Neural cell (in vitro differentiated cells): ENCODE measurements at regions not wholly inside any gene's neighbourhood (a gene's known extent, or its start where the extent isn't known, plus 50 kb on each side); places are given as distances from the start of the nearest gene placed in this dataset.

Experiments
- EZH2 ChIP-seq: fragments of 200-600, 300-800 bp; shearing (Covaris generic), sonication (generic); IDR thresholded peaks from 2 replicates; pipeline ENCODE4 v1.6.1; 2014; ENCODE audit warnings: antibody characterized with exemption, low read length, borderline replicate concordance, mild to moderate bottlenecking; ENCODE audit not compliant: insufficient read depth, poor library complexity, severe bottlenecking
- POLR2AphosphoS5 ChIP-seq: IDR thresholded peaks from 2 replicates; pipeline ENCODE4 v1.6.1; 2012
- TF ChIP-seq, protein P1 (sequence below): fragments of 450-650 bp; IDR thresholded peaks from 2 replicates; pipeline ENCODE4 v1.5.1; 2014; ENCODE audit warnings: antibody characterized with exemption, mild to moderate bottlenecking, moderate library complexity; ENCODE audit not compliant: poor library complexity, severe bottlenecking

GRCh38 chr2:2838548-2838845, 507.4 kb upstream of the MYT1L start:
- TF ChIP-seq, protein P1, sequence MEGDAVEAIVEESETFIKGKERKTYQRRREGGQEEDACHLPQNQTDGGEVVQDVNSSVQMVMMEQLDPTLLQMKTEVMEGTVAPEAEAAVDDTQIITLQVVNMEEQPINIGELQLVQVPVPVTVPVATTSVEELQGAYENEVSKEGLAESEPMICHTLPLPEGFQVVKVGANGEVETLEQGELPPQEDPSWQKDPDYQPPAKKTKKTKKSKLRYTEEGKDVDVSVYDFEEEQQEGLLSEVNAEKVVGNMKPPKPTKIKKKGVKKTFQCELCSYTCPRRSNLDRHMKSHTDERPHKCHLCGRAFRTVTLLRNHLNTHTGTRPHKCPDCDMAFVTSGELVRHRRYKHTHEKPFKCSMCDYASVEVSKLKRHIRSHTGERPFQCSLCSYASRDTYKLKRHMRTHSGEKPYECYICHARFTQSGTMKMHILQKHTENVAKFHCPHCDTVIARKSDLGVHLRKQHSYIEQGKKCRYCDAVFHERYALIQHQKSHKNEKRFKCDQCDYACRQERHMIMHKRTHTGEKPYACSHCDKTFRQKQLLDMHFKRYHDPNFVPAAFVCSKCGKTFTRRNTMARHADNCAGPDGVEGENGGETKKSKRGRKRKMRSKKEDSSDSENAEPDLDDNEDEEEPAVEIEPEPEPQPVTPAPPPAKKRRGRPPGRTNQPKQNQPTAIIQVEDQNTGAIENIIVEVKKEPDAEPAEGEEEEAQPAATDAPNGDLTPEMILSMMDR, result no peak
- TF ChIP-seq EZH2, result no peak
- TF ChIP-seq POLR2AphosphoS5, result no peak
